Astrocyte of the spinal cord (primary cell): ENCODE measurements at regions not wholly inside any gene's neighbourhood (a gene's known extent, or its start where the extent isn't known, plus 50 kb on each side); places are given as distances from the start of the nearest gene placed in this dataset.

Source experiments
- DNase-seq: peaks from one replicate; pipeline ENCODE4 v3.0.0; 2011; ENCODE audit warnings: low read depth, low spot score
- H3K4me3 ChIP-seq: 2 replicates; pipeline ENCODE4 v1.5.1; 2011; ENCODE audit warnings: low read depth, mild to moderate bottlenecking, low read length, moderate library complexity
- CTCF ChIP-seq: IDR thresholded peaks from 2 replicates; pipeline ENCODE4 v1.5.1; 2012; ENCODE audit warnings: low read depth, mild to moderate bottlenecking, low read length, inconsistent platforms
- in situ Hi-C: cut with HindIII; loops from 2 replicates; pipeline ENCODE4 v1.10.0; 2017; ENCODE audit warnings: low sequenced_read_pairs

DNA sequence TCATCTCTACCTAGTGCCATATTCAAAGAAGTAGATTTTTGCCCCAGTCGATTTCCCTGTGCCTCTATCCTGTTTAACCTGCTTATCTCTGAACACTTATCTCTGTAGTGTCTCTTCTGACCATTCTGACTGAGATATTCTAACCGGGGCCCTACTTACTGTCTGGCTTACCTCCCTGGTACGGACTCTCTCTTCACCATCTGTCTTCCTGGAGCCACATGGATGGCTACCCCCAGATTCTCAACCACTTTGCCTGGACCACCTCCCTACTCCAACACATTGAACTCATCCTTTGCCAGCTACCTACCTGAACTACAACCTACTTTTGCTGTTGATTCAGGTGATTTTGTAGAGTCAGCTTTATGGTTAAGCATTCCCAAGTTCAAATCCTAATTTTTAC, 397.4 kb upstream of the SLC24A2 start:
- no peak for TF ChIP-seq CTCF
- in situ Hi-C loops: no loop called here
- H3K4me3 ChIP-seq: no peak overlapping the region
- no peak for DNase-seq

GRCh38 chr9:20184541-20184940, 395.7 kb upstream of the SLC24A2 start:
- in situ Hi-C loops: no loop called here
- H3K4me3 ChIP-seq: no peak overlapping the region
- no peak for TF ChIP-seq CTCF
- DNase-seq: no peak

DNA sequence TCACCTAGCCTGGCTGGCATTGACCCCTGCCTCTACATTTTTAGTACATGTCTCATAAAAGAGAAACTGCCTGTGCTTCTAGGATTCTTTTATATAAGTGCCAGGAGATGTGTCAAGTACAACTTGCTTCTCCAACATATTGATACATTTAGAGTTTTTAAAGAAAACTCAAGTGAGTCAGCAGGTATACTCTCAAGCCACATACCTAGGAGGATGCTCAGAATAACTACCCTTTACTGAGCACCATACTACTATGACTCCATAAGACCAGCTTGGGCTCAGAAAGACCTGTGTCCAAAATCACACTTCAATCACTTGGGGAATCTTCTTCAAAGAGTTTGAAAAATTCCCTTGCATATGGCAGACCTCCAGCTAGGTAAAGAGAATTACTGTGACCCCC, 389.8 kb upstream of the SLC24A2 start:
- DNase-seq: no peak
- in situ Hi-C loops: no loop called here
- TF ChIP-seq CTCF: no peak
- no peak overlapping the region for H3K4me3 ChIP-seq

DNA sequence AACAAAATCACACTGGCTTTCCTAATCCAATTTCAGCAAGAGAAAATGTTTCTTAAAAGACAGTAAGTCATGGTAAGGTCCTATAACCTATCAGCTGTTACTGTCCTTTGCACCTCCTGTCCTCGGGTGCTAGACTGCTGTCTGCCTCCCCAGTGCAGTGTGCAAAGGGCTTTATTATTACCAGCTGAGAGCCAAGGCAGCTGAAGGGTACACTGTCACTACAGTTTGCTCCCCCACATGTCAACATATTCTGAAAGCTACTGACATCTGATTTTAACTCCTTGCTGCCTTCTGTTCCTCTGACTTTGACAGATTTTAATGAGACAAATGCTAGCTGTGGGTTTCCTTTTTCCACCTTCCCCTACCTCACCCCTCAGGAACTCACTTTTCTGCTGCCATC, 389.4 kb upstream of the SLC24A2 start:
- in situ Hi-C loops: no loop called here
- no peak overlapping the region for H3K4me3 ChIP-seq
- no peak for DNase-seq
- TF ChIP-seq CTCF: no peak

DNA sequence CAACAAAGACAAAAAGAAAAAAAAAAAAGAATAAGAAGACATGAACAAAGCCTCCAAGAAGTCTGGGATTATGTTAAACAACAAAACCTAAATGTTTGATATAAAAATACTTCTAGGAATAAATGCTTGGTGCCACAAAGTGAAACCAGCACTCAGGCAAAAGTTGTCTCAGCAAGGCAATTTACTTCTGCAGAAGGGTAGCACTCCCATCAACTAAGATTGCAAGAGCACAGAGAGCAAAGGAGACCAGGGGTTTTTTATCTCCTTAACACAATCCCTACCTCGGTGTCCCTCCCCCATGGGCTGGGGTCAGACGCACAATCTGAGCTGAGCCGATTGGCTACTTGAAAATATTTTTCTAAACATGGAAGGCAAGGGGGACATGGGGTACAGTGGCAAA, 381.3 kb upstream of the SLC24A2 start:
- H3K4me3 ChIP-seq: no peak overlapping the region
- DNase-seq: no peak
- no peak for TF ChIP-seq CTCF
- in situ Hi-C loops: no loop called here

DNA sequence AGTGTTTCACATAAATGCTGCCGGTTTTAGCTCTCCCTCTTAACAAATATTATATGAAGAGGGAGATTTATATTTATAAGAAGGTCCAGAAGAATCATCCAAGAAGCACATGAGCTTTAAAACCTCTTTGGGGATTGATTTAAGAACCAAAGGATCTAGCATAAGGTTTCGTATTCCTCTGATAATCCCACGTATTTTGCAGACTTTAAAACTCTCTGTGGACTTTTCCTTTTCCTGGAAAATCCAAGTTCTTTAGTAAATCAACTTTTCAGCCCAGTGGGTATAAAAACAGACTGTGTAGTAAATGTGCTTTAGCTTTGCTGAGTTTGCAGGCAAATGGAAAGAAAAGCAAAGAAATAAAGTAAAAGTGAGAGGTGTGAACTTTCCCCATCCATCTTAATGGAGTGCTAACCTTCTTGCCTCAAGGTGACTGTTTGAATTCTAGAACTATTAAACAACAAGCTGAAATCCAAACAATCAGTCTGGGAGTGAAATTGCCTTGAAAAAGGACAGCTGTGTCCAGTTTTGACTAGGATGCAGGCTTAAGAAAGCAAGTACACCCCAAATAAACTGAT, 363.4 kb upstream of the SLC24A2 start:
- in situ Hi-C loops: no loop called here
- TF ChIP-seq CTCF: no peak
- H3K4me3 ChIP-seq: no peak overlapping the region
- DNase-seq: no peak

DNA sequence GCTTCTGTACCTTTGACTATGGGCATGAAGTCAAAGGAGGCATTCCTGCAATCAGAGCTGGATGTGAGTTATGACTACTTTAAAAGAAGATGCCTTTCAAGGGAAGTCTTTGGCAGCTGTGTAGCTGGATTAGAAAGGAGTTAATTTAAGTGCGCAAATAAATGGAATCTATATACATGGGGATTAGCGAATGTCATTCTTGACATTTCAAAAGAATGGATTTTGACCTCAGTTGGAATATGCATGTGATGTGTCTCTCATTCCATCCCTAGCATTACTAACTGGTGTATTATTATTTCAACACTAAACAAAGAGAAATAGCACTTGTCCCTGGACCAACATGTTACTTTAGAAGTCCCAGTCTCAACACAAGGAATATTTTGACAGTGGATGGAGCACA, 359.6 kb upstream of the SLC24A2 start:
- TF ChIP-seq CTCF: no peak
- in situ Hi-C loops: no loop called here
- no peak for DNase-seq
- H3K4me3 ChIP-seq: no peak overlapping the region
